BJ (cell line): ENCODE measurements at regions not wholly inside any gene's neighbourhood (a gene's known extent, or its start where the extent isn't known, plus 50 kb on each side); places are given as distances from the start of the nearest gene placed in this dataset.

Experiments
- CTCF ChIA-PET: fragments of 350-600 bp; formaldehyde crosslinking; extraction: SDS; loops from one replicate; lab custom pipeline; 2021; ENCODE audit warnings: antibody characterized with exemption, inconsistent platforms; lab: Yijun Ruan, JAX
- POLR2A ChIA-PET: fragments of 300-600 bp; sonication (Branson Sonifier 250); formaldehyde crosslinking; extraction: SDS; loops from one replicate; lab custom pipeline; 2021; ENCODE audit warnings: antibody characterized with exemption; lab: Charles Lee
- DNase-seq: peaks from one replicate; pipeline ENCODE4 v3.0.0-alpha.2; 2011; ENCODE audit warnings: low read depth
- H3K27me3 ChIP-seq: 2 replicates; pipeline ENCODE4 v1.6.0; 2011; ENCODE audit warnings: low read length; ENCODE audit not compliant: control insufficient read depth, insufficient read depth
- H3K36me3 ChIP-seq: 2 replicates; pipeline ENCODE4 v1.5.1; 2011; ENCODE audit warnings: low read length; ENCODE audit not compliant: control insufficient read depth, insufficient read depth
- H3K4me3 ChIP-seq: 2 replicates; pipeline ENCODE4 v1.5.1; 2011; ENCODE audit warnings: low read depth, mild to moderate bottlenecking, control low read depth, low read length
- TF ChIP-seq, protein P1 (sequence below): IDR thresholded peaks from 2 replicates; pipeline ENCODE4 v1.5.1; 2011; ENCODE audit warnings: low read depth, mild to moderate bottlenecking, control low read depth, inconsistent platforms, low read length, moderate library complexity; ENCODE audit not compliant: insufficient read depth

DNA sequence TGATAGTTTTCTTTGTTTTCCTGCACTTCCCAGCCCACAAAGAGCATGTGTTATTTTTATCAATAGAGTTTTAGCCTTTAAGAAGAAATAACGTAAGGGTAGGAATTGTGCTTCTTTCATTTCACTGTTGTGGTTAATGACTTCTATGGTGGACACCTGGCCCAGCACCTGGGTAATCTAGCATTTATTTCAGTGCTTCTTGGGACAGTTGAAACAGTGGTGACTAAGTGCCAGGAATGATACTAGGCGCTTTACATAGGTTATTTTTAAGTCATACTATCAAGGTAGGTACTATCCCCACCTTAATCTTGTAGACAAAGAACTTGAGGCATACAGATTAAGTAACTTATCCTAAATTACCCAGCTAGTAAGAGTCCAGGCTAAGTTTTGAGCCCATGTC is 243.8 kb downstream of the SOX2 start:
- TF ChIP-seq, protein P1, sequence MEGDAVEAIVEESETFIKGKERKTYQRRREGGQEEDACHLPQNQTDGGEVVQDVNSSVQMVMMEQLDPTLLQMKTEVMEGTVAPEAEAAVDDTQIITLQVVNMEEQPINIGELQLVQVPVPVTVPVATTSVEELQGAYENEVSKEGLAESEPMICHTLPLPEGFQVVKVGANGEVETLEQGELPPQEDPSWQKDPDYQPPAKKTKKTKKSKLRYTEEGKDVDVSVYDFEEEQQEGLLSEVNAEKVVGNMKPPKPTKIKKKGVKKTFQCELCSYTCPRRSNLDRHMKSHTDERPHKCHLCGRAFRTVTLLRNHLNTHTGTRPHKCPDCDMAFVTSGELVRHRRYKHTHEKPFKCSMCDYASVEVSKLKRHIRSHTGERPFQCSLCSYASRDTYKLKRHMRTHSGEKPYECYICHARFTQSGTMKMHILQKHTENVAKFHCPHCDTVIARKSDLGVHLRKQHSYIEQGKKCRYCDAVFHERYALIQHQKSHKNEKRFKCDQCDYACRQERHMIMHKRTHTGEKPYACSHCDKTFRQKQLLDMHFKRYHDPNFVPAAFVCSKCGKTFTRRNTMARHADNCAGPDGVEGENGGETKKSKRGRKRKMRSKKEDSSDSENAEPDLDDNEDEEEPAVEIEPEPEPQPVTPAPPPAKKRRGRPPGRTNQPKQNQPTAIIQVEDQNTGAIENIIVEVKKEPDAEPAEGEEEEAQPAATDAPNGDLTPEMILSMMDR, result no peak
- CTCF ChIA-PET, result interaction anchor here (0.9 kb wide), 1 partner anchor 20 kb away, joined by 3 read pairs; no protein-coding TSS in a partner anchor
- Histone ChIP-seq H3K4me3 (no peak overlapping the region), H3K36me3 (no peaks in the 10 kb centered on the region), H3K27me3 (no peaks in the 10 kb centered on the region)
- POLR2A ChIA-PET, result no interaction called here
- DNase-seq, result no peak

DNA sequence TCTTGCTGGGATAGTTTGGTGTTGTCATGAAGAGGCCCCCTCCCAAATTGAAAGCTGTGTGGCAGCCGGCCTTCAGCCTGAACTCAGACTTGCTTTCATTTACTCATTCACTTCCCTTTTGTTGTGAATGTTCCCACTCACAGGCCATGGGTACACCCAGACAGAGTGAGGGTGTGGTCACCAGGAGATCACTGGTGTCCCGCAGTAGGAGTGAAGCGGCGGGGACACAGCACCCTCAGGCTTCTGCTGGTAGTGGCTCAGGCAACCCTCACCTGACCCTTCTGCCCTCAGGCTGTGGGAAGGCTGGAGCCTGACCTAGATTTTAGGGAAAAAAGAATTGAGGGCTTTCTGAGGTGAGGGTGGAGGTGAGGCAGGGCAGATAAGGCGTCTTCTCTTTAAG is 244.4 kb downstream of the SOX2 start:
- Histone ChIP-seq H3K36me3 (no peaks in the 10 kb centered on the region), H3K27me3 (no peaks in the 10 kb centered on the region), H3K4me3 (no peak overlapping the region)
- TF ChIP-seq, protein P1, result no peak
- no peak for DNase-seq
- CTCF ChIA-PET, result no interaction called here
- POLR2A ChIA-PET, result no interaction called here

DNA sequence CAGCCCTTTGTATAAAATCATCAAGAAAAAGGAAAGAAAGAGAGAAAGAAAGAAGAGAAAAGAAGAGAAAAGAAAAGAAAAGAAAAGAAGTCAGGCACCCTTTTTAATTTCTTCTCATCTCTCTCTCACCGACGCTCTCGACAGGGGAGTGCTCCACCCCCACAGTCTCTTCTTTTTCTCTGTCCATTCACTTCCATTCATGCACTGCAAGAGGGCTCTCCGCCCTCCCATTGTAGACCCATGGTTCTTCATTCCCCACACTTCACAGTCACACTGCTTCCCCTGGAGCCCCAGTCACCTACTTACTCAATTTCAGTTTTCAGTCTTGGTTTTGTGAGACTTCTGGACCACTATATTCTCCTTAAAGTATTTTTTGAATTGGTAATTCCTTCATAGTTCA is 254.7 kb downstream of the SOX2 start:
- DNase-seq, result no peak
- ChIA-PET CTCF (no interaction called here), POLR2A (no interaction called here)
- TF ChIP-seq, protein P1, result no peak
- no peak overlapping the region for H3K4me3 ChIP-seq
- no peaks in the 10 kb centered on the region for H3K27me3 ChIP-seq
- H3K36me3 ChIP-seq, result no peaks in the 10 kb centered on the region

DNA sequence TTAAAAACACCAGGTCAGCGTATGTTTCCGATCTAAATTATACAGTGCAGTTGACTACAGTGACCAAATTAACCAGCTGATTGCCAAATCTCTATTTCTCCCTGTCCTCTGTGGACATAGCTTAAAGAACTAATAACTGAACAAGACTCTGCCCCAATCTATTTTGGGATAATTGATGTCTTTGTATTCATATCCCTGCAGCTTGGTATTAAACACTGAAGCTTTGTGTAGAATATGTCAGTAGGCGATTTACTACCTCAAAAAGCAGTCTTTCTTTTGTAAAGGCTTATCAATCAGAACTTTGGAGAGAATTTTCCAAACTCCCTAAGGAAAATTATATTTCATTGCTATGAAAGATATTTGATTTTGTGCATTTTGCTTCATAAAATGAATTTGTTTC is 258.2 kb downstream of the SOX2 start:
- TF ChIP-seq, protein P1, result no peak
- no peak for DNase-seq
- CTCF ChIA-PET, result interaction anchor here (0.5 kb wide), 1 partner anchor 128 kb away, joined by 3 read pairs; no protein-coding TSS in a partner anchor
- no peak overlapping the region for H3K4me3 ChIP-seq
- no peaks in the 10 kb centered on the region for H3K36me3 ChIP-seq
- POLR2A ChIA-PET, result no interaction called here
- H3K27me3 ChIP-seq, result no peaks in the 10 kb centered on the region

DNA sequence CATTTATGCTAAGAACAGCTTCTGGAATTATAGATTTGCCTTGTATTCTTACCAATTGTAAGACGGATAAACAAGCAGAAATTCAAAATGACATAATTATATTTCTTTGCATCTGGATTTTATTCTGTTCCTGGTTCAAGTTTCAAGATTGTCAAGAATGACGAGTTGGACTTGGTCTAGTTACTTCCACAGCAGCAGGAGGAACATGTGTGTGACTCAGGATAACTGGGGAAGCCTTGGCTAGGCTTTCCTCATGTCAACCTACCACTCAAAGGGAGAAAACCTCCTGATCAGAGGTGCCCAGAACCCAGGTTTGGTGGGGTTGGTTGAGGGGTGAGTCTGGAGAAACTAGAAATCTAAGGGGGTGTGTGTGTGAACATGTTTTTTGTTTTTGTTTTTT is 259.7 kb downstream of the SOX2 start:
- no peak for DNase-seq
- TF ChIP-seq, protein P1, result no peak
- no peak overlapping the region for H3K4me3 ChIP-seq
- POLR2A ChIA-PET, result no interaction called here
- CTCF ChIA-PET, result no interaction called here
- no peaks in the 10 kb centered on the region for H3K27me3 ChIP-seq
- H3K36me3 ChIP-seq, result no peaks in the 10 kb centered on the region
